HepG2 (cell line): ENCODE measurements at regions not wholly inside any gene's neighbourhood (a gene's known extent, or its start where the extent isn't known, plus 50 kb on each side); places are given as distances from the start of the nearest gene placed in this dataset.

ENCODE experiments used
- GABPB1 ChIP-seq: IDR thresholded peaks from 2 replicates; pipeline ENCODE4 v1.6.1; 2016; ENCODE audit warnings: mild to moderate bottlenecking, missing genetic modification reagents, moderate library complexity, missing compliant biosample characterization
- RBFOX2 ChIP-seq: fragments of 200-400 bp; formaldehyde crosslinking; IDR thresholded peaks from 2 replicates; pipeline ENCODE4 v1.6.1; 2017; ENCODE audit warnings: low read depth, mild to moderate bottlenecking, low read length
- ZFP90 ChIP-seq: sonication (generic); formaldehyde crosslinking; IDR thresholded peaks from 2 replicates; pipeline ENCODE4 v1.8.0; 2022; ENCODE audit warnings: missing genetic modification reagents, mild to moderate bottlenecking, inconsistent platforms, borderline replicate concordance
- ZNF124 ChIP-seq: sonication (generic); formaldehyde crosslinking; IDR thresholded peaks from 2 replicates; pipeline ENCODE4 v1.4.0; 2020; ENCODE audit warnings: missing genetic modification reagents
- ZNF629 ChIP-seq: sonication (generic); formaldehyde crosslinking; conservative IDR thresholded peaks from 2 replicates; pipeline ENCODE4 v1.5.0; 2020; ENCODE audit warnings: missing genetic modification reagents
- TF ChIP-seq, protein P1 (sequence below), 2 experiments: sonication (generic) in 1 of 2; formaldehyde crosslinking in 1 of 2; IDR thresholded peaks; 2 replicates each; pipeline versions ENCODE4 v1.6.1 to v1.9.0; 2014 to 2022; ENCODE audit warnings: antibody characterized with exemption in 1 of 2, borderline replicate concordance in 1 of 2, inconsistent platforms in 1 of 2, low read depth in 1 of 2, missing genetic modification reagents in 1 of 2
- TF ChIP-seq, protein P2 (sequence below): IDR thresholded peaks from 2 replicates; pipeline ENCODE4 v1.4.0; 2020; ENCODE audit warnings: mild to moderate bottlenecking, missing genetic modification reagents
- TF ChIP-seq, protein P3 (sequence below): sonication (generic); formaldehyde crosslinking; IDR thresholded peaks from 2 replicates; pipeline ENCODE4 v1.8.1; 2023; ENCODE audit warnings: mild to moderate bottlenecking, missing genetic modification reagents, borderline replicate concordance
- TF ChIP-seq, protein P4 (sequence below): sonication (generic); formaldehyde crosslinking; IDR thresholded peaks from 2 replicates; pipeline ENCODE4 v1.5.0; 2020; ENCODE audit warnings: mild to moderate bottlenecking, missing genetic modification reagents, moderate library complexity

DNA sequence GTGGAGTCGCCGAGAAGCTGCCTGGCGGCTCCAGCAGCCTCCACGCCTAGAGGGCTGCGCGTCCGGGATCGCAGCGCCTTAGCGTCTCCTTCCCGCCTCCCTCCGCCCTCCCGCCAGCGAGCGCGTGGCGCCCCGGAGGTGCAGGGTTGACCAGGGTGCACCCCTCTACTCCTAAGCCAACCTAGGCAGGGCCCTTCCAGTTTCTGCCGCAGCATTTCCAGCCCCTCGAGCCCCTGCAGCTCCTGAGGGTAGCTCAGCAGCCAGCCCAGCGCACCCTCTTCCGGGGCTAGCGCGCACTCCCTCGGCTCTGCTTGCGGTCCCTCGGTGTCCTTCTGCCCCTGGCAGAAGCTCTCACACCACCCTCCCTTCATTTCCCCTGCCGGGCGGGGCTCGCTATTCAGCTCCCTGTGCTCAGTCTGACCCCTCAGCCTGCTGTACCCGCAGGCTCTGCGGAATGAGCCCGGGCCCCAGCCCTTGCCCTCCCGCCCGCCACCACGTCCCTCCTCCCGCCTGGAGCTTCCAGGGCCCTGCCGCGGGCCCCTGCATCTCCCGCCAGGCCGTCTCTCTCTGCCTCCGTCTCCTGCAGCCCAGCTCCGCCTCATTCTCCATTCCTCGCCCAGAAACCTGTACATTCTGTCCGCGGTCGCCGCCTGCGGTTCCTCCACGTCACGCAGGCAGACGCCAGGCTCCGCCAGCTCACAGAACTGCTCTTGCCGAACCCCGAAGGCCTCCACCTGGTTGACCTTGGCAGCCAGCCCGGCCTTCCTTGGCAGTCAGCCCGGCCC is 61.8 kb downstream of the SPATA31C2 start (continued):
- TF ChIP-seq ZNF629 (CRISPR knock-in tag) (no peak), GABPB1 (peak; percentile 52; the same call in 1 of the 2 replicates), ZNF124 (no peak), ZFP90 (no peak), RBFOX2 (no peak)
- TF ChIP-seq, protein P1, sequence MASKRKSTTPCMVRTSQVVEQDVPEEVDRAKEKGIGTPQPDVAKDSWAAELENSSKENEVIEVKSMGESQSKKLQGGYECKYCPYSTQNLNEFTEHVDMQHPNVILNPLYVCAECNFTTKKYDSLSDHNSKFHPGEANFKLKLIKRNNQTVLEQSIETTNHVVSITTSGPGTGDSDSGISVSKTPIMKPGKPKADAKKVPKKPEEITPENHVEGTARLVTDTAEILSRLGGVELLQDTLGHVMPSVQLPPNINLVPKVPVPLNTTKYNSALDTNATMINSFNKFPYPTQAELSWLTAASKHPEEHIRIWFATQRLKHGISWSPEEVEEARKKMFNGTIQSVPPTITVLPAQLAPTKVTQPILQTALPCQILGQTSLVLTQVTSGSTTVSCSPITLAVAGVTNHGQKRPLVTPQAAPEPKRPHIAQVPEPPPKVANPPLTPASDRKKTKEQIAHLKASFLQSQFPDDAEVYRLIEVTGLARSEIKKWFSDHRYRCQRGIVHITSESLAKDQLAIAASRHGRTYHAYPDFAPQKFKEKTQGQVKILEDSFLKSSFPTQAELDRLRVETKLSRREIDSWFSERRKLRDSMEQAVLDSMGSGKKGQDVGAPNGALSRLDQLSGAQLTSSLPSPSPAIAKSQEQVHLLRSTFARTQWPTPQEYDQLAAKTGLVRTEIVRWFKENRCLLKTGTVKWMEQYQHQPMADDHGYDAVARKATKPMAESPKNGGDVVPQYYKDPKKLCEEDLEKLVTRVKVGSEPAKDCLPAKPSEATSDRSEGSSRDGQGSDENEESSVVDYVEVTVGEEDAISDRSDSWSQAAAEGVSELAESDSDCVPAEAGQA (IDR thresholded peaks at IDR 0.05; ENCODE audit: low read depth), result no peak
- TF ChIP-seq, protein P1 (CRISPR knock-in tag; IDR thresholded peaks at IDR 0.05; ENCODE audit: borderline replicate concordance), result no peak
- TF ChIP-seq, protein P2, sequence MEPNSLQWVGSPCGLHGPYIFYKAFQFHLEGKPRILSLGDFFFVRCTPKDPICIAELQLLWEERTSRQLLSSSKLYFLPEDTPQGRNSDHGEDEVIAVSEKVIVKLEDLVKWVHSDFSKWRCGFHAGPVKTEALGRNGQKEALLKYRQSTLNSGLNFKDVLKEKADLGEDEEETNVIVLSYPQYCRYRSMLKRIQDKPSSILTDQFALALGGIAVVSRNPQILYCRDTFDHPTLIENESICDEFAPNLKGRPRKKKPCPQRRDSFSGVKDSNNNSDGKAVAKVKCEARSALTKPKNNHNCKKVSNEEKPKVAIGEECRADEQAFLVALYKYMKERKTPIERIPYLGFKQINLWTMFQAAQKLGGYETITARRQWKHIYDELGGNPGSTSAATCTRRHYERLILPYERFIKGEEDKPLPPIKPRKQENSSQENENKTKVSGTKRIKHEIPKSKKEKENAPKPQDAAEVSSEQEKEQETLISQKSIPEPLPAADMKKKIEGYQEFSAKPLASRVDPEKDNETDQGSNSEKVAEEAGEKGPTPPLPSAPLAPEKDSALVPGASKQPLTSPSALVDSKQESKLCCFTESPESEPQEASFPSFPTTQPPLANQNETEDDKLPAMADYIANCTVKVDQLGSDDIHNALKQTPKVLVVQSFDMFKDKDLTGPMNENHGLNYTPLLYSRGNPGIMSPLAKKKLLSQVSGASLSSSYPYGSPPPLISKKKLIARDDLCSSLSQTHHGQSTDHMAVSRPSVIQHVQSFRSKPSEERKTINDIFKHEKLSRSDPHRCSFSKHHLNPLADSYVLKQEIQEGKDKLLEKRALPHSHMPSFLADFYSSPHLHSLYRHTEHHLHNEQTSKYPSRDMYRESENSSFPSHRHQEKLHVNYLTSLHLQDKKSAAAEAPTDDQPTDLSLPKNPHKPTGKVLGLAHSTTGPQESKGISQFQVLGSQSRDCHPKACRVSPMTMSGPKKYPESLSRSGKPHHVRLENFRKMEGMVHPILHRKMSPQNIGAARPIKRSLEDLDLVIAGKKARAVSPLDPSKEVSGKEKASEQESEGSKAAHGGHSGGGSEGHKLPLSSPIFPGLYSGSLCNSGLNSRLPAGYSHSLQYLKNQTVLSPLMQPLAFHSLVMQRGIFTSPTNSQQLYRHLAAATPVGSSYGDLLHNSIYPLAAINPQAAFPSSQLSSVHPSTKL (CRISPR knock-in tag), result peak; percentile 33; the same call in 1 of the 2 replicates
- TF ChIP-seq, protein P3, sequence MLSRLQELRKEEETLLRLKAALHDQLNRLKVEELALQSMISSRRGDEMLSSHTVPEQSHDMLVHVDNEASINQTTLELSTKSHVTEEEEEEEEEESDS (CRISPR knock-in tag), result no peak
- TF ChIP-seq, protein P4, sequence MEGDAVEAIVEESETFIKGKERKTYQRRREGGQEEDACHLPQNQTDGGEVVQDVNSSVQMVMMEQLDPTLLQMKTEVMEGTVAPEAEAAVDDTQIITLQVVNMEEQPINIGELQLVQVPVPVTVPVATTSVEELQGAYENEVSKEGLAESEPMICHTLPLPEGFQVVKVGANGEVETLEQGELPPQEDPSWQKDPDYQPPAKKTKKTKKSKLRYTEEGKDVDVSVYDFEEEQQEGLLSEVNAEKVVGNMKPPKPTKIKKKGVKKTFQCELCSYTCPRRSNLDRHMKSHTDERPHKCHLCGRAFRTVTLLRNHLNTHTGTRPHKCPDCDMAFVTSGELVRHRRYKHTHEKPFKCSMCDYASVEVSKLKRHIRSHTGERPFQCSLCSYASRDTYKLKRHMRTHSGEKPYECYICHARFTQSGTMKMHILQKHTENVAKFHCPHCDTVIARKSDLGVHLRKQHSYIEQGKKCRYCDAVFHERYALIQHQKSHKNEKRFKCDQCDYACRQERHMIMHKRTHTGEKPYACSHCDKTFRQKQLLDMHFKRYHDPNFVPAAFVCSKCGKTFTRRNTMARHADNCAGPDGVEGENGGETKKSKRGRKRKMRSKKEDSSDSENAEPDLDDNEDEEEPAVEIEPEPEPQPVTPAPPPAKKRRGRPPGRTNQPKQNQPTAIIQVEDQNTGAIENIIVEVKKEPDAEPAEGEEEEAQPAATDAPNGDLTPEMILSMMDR (CRISPR knock-in tag), result peak; percentile 23; the same call in 1 of the 2 replicates
